ENCODE measurements at regions not wholly inside any gene's neighbourhood (a gene's known extent, or its start where the extent isn't known, plus 50 kb on each side); places are given as distances from the start of the nearest gene placed in this dataset.
"Not testable (repeated sequence)": the region's sequence is repeated elsewhere in the genome, so short reads cannot be mapped to it uniquely, and the experiment has no call there.

GRCh38 chr4:11839889-11840288, 411.2 kb upstream of the HS3ST1 start:
- no peak overlapping the region for H3K4me3 ChIP-seq (ENCODE audit: low read depth, low read length)
- no peak for TF ChIP-seq CTCF (IDR thresholded peaks at IDR 0.05; ENCODE audit: low read depth, low read length)

GRCh38 chr4:11831739-11832138, 403.0 kb upstream of the HS3ST1 start:
- H3K4me3 ChIP-seq (ENCODE audit: low read depth, low read length), result no peak overlapping the region
- TF ChIP-seq CTCF (IDR thresholded peaks at IDR 0.05; ENCODE audit: low read depth, low read length), result no peak

GRCh38 chr4:11824566-11824965, 395.9 kb upstream of the HS3ST1 start:
- TF ChIP-seq CTCF (IDR thresholded peaks at IDR 0.05; ENCODE audit: low read depth, low read length), result no peak
- no peak overlapping the region for H3K4me3 ChIP-seq (ENCODE audit: low read depth, low read length)

GRCh38 chr4:11821772-11822430, 393.2 kb upstream of the HS3ST1 start:
- no peak for TF ChIP-seq CTCF (IDR thresholded peaks at IDR 0.05; ENCODE audit: low read depth, low read length)
- H3K4me3 ChIP-seq (ENCODE audit: low read depth, low read length), result no peak overlapping the region

GRCh38 chr4:11817088-11817487, 388.4 kb upstream of the HS3ST1 start:
- TF ChIP-seq CTCF (IDR thresholded peaks at IDR 0.05; ENCODE audit: low read depth, low read length), result no peak
- H3K4me3 ChIP-seq (ENCODE audit: low read depth, low read length), result no peak overlapping the region

- no peak overlapping the region for H3K4me3 ChIP-seq (ENCODE audit: low read depth, low read length)
- no peak for TF ChIP-seq CTCF (IDR thresholded peaks at IDR 0.05; ENCODE audit: low read depth, low read length)
These were observed 386.1 kb upstream of the HS3ST1 start for GRCh38 chr4:11814758-11815157.

GRCh38 chr4:11813951-11814446, 385.3 kb upstream of the HS3ST1 start:
- H3K4me3 ChIP-seq (ENCODE audit: low read depth, low read length), result no peak overlapping the region
- TF ChIP-seq CTCF (IDR thresholded peaks at IDR 0.05; ENCODE audit: low read depth, low read length), result no peak

GRCh38 chr4:11811521-11811920, 382.8 kb upstream of the HS3ST1 start:
- not testable (repeated sequence) for H3K4me3 ChIP-seq (ENCODE audit: low read depth, low read length)
